Omental fat pad (tissue), 3 donors: ENCODE measurements at regions not wholly inside any gene's neighbourhood (a gene's known extent, or its start where the extent isn't known, plus 50 kb on each side); places are given as distances from the start of the nearest gene placed in this dataset.

Source experiments
- ATAC-seq: fragments of 150-250 bp; one replicate; pipeline ENCODE4 v1.9.1; 2016; ENCODE audit warnings: mild to moderate bottlenecking, moderate library complexity; ENCODE audit not compliant: low FRiP score
- DNase-seq: peaks from one replicate; pipeline ENCODE4 v3.0.0-alpha.2; 2019; ENCODE audit warnings: low spot score
- TF ChIP-seq, protein P1 (sequence below), 3 donors: fragments of 450-650 bp; IDR thresholded peaks; one replicate each; pipeline ENCODE4 v1.5.1; 2016 to 2017; ENCODE audit warnings: antibody characterized with exemption in 3 of 3, mild to moderate bottlenecking in 3 of 3, moderate library complexity in 2 of 3

DNA sequence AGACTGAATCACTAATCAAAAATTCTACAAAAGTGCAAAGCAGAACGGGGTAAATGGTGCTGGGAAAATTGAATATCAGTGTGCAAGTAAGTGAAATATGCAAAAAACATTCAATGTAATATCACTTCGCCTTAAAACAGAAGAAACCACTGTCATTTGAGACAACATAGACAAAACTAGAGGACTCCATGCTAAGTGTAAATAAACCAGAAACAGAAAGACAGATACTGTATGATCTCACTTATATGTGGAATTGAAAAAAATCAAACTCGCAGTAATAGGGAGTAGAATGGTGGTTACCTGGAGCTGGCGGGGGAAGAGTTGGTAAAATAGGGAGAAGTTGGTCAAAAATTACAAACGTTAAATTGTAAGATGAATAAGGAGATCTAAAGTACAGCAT, 1420.0 kb upstream of the CDH2 start:
- TF ChIP-seq, protein P1, sequence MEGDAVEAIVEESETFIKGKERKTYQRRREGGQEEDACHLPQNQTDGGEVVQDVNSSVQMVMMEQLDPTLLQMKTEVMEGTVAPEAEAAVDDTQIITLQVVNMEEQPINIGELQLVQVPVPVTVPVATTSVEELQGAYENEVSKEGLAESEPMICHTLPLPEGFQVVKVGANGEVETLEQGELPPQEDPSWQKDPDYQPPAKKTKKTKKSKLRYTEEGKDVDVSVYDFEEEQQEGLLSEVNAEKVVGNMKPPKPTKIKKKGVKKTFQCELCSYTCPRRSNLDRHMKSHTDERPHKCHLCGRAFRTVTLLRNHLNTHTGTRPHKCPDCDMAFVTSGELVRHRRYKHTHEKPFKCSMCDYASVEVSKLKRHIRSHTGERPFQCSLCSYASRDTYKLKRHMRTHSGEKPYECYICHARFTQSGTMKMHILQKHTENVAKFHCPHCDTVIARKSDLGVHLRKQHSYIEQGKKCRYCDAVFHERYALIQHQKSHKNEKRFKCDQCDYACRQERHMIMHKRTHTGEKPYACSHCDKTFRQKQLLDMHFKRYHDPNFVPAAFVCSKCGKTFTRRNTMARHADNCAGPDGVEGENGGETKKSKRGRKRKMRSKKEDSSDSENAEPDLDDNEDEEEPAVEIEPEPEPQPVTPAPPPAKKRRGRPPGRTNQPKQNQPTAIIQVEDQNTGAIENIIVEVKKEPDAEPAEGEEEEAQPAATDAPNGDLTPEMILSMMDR (IDR thresholded peaks at IDR 0.05) = no peak
- no peak for DNase-seq
- ATAC-seq = no peak

DNA sequence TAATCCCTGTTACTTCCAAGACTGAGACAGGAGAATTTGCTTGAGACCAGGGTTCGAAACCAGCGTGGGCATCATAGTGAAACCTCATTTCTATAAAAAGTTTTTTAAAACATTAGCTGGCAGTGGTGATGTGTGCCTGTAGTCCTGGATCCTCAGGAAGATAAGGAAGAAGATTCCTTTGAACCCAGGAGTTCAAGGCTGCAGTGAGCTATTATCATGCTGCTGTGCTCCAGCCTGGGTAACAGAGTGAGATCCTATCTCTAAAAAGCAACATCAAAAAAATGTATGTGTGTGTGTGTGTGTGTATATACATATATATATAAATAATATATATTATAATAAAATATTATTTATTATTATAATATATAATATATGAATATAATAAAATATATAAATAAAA, 1417.6 kb upstream of the CDH2 start:
- ATAC-seq (no peak), DNase-seq (no peak)
- TF ChIP-seq, protein P1 (IDR thresholded peaks at IDR 0.05) = no peak

DNA sequence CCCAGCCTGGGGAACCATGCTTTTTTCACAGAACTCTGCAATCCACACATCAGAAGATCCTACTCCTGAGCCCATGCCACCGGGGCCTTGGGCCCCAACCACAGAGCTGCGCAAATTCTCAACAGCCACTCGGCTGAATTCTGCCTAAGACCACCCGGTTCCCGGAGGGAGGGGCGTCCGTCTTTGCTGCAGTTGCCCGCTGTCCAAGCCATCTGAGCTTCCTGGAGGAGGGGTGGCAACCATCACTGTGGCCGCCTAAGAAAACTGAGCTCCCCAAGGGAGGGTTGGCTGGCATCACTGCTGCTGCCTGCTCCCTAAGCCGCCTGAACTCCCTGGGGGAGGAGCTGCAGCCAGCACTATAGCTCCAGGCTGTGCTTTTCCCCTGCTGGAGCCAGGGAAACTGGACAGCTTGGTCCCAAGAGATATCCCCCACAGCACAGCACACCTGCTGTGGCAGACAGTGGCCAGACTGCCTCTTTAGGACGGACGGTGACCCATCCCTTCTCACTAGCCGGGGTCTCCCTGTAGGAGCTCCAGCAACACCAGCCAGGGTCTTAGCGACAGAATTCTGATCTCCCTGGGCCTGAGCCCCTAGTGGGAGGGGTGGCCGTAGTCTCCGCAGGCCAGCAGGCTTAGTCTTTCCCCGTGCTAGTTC, 1411.6 kb upstream of the CDH2 start:
- TF ChIP-seq, protein P1 (IDR thresholded peaks at IDR 0.05) = no peak
- ATAC-seq = no peak

DNA sequence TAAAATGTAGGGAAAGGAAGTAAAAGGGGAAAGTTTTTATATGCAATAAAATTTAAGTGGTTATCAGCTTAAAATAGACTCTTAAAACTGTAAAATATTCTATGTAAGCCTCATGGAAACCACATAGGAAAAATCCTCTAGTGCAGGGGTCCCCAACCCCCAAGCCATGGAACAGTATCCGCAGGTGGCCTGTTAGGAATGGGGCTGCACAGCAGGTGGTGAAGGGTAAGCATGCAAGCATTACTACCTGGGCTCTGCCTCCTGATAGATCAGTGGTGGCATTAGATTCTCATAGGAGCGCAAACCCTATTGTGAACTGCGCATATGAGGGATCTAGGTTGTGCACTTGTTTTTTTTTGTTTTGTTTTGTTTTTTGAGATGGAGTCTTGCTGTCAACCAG, 1409.3 kb upstream of the CDH2 start:
- no peak for DNase-seq
- TF ChIP-seq, protein P1 (IDR thresholded peaks at IDR 0.05) = no peak
- ATAC-seq = no peak

More for the DNA sequence above, 1411.6 kb upstream of the CDH2 start:
- DNase-seq = no peak

DNA sequence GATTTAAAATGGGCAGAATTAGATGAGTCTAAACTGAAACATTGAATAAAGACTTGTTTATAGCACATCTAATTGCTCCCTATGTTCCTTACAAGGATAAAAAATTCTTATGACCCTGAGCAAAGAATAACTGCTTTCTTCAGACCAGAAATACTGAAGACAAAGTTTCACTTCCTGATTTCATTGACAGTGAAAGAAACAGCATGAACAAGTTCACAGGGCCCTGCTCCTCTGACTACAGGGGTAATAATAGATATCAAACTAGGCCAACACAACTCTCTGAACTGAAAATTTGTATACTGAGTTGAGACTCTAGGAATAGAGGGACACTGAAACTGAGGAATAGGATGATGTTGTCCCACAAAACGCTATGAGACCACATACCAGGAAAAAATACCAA, 1383.3 kb upstream of the CDH2 start:
- ATAC-seq = no peak
- TF ChIP-seq, protein P1 (IDR thresholded peaks at IDR 0.05) = no peak
- DNase-seq = no peak

DNA sequence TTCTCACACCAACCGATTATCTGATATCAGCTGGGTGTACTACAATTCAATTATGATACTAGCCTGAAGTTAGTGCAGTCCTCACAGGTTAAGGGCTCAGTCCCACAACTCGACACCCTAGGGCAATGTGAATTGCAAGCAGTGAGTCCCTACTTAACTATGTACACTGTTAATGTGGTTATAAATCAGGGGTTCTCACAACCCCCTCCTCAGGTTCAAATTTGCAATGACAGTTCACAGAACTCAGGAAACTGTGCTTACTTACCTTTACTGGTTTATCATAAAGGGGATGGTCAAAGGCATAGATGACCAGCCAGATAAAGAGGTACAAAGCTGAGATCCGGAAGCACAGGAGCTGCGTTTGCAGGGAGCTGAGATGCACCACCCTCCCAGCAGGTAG, 1379.1 kb upstream of the CDH2 start:
- DNase-seq = no peak
- TF ChIP-seq, protein P1 (IDR thresholded peaks at IDR 0.05) = no peak
- ATAC-seq = no peak

DNA sequence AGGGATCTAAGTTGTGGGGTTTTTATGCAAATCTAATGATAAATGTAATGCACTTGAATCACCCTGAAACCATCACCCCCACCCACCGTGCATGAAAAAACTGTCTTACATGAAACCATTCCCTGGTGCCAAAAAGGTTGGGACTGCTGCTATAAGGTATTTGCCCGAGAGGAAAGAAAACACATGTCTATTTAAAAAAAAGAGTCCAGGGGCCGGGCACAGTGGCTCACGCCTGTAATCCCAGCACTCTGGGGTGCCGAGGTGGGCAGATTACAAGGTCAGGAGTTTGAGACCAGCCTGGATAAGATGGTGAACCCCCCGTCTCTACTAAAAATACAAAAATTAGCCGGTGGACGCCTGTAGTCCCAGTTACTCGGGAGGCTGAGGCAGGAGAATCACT, 1372.8 kb upstream of the CDH2 start:
- TF ChIP-seq, protein P1 (IDR thresholded peaks at IDR 0.05) = no peak
- DNase-seq = no peak

More for the DNA sequence above, 1372.8 kb upstream of the CDH2 start:
- no peak for ATAC-seq
